Activated CD4-positive, alpha-beta memory T cell treated with anti-CD3 and anti-CD28 coated beads for 36 hours (primary cell): ENCODE measurements at regions not wholly inside any gene's neighbourhood (a gene's known extent, or its start where the extent isn't known, plus 50 kb on each side); places are given as distances from the start of the nearest gene placed in this dataset.

Source experiments
- CTCF ChIA-PET: fragments of 350-600 bp; sonication (Branson Sonifier 250); formaldehyde crosslinking; loops from one replicate; lab custom pipeline; 2021; ENCODE audit warnings: antibody characterized with exemption, inconsistent platforms; lab: Charles Lee
- POLR2A ChIA-PET: fragments of 350-600 bp; sonication (Branson Sonifier 250); formaldehyde crosslinking; loops from one replicate; lab custom pipeline; 2021; ENCODE audit warnings: antibody characterized with exemption; lab: Charles Lee
- DNase-seq: peaks from one replicate; pipeline ENCODE4 v3.0.0-alpha.2; 2020
- H3K27ac Mint-ChIP-seq: one replicate; pipeline ENCODE4 v1.8.0; 2021; ENCODE audit warnings: mixed read lengths
- H3K27me3 Mint-ChIP-seq: one replicate; pipeline ENCODE4 v1.8.0; 2021; ENCODE audit warnings: mixed read lengths
- H3K36me3 Mint-ChIP-seq: one replicate; pipeline ENCODE4 v1.8.0; 2021; ENCODE audit warnings: mixed read lengths
- H3K4me1 Mint-ChIP-seq: one replicate; pipeline ENCODE4 v1.8.0; 2021; ENCODE audit warnings: low read depth, mixed read lengths
- H3K4me3 Mint-ChIP-seq: one replicate; pipeline ENCODE4 v1.8.0; 2021; ENCODE audit warnings: mild to moderate bottlenecking, mixed read lengths
- H3K9me3 Mint-ChIP-seq: one replicate; pipeline ENCODE4 v1.8.0; 2021; ENCODE audit warnings: mixed read lengths
- intact Hi-C: fragments of 100-400 bp; cut with micrococcal nuclease; formaldehyde crosslinking; loops from one replicate; pipeline ENCODE4 v1.15.1; 2023

GRCh38 chr3:150184426-150185071 lies 213.9 kb upstream of the PFN2 start:
- Mint-ChIP-seq H3K4me3 (no peak overlapping the region), H3K36me3 (no peaks in the 10 kb centered on the region), H3K27ac (no peak overlapping the region), H3K4me1 (no peaks in the 10 kb centered on the region), H3K27me3 (peaks cover 3% of the 10 kb centered on the region), H3K9me3 (no peaks in the 10 kb centered on the region)
- intact Hi-C loops = loop anchor here (1.0 kb wide), 2 partner anchors 217 to 248 kb away; no protein-coding TSS in a partner anchor
- no peak for DNase-seq
- CTCF ChIA-PET = interaction anchor here (0.5 to 3.7 kb wide), 24 partner anchors 9 to 690 kb away, joined by 3 to 108 read pairs (median 3); partner anchors contain the start of gene PFN2
- POLR2A ChIA-PET = interaction anchor here (0.5 to 0.6 kb wide), 2 partner anchors 38 to 249 kb away, joined by 3 to 4 read pairs; no protein-coding TSS in a partner anchor

GRCh38 chr3:150183678-150184425 lies 213.2 kb upstream of the PFN2 start:
- peak; percentile 64 for DNase-seq
- Mint-ChIP-seq H3K4me3 (no peak overlapping the region), H3K36me3 (no peaks in the 10 kb centered on the region), H3K27ac (no peak overlapping the region), H3K27me3 (peaks cover 3% of the 10 kb centered on the region), H3K4me1 (no peaks in the 10 kb centered on the region), H3K9me3 (no peaks in the 10 kb centered on the region)
- intact Hi-C loops = loop anchor here (1.0 kb wide), 2 partner anchors 217 to 248 kb away; no protein-coding TSS in a partner anchor
- ChIA-PET CTCF (interaction anchor here (0.5 to 3.7 kb wide), 24 partner anchors 9 to 689 kb away, joined by 3 to 108 read pairs (median 3); partner anchors contain the start of gene PFN2), POLR2A (interaction anchor here (0.5 to 0.6 kb wide), 2 partner anchors 37 to 248 kb away, joined by 3 to 4 read pairs; no protein-coding TSS in a partner anchor)

- intact Hi-C loops = no loop called here
- CTCF ChIA-PET = interaction anchor here (1.2 kb wide), 1 partner anchor 212 kb away, joined by 3 read pairs; no protein-coding TSS in a partner anchor
Observed at GRCh38 chr3:150180334-150180733, 209.6 kb upstream of the PFN2 start.

GRCh38 chr3:150179330-150179729 lies 208.6 kb upstream of the PFN2 start:
- ChIA-PET POLR2A (no interaction called here), CTCF (interaction anchor here (1.2 to 1.8 kb wide), 2 partner anchors 211 to 212 kb away, joined by 3 to 6 read pairs; no protein-coding TSS in a partner anchor)
- Mint-ChIP-seq H3K4me1 (no peaks in the 10 kb centered on the region), H3K4me3 (no peak overlapping the region), H3K36me3 (no peaks in the 10 kb centered on the region), H3K27ac (no peak overlapping the region), H3K27me3 (peaks cover 6% of the 10 kb centered on the region), H3K9me3 (no peaks in the 10 kb centered on the region)
- no peak for DNase-seq
- intact Hi-C loops = no loop called here

More at GRCh38 chr3:150180334-150180733, 209.6 kb upstream of the PFN2 start:
- Mint-ChIP-seq H3K27me3 (peaks cover 1% of the 10 kb centered on the region), H3K36me3 (no peaks in the 10 kb centered on the region), H3K4me3 (no peak overlapping the region), H3K9me3 (no peaks in the 10 kb centered on the region), H3K27ac (no peak overlapping the region), H3K4me1 (no peaks in the 10 kb centered on the region)
- no peak for DNase-seq
- POLR2A ChIA-PET = no interaction called here

- Mint-ChIP-seq H3K4me3 (no peak overlapping the region), H3K9me3 (no peaks in the 10 kb centered on the region), H3K36me3 (no peaks in the 10 kb centered on the region), H3K4me1 (no peaks in the 10 kb centered on the region), H3K27me3 (peaks cover 11% of the 10 kb centered on the region), H3K27ac (no peak overlapping the region)
- DNase-seq = no peak
- intact Hi-C loops = no loop called here
- ChIA-PET POLR2A (no interaction called here), CTCF (interaction anchor here (0.9 to 1.8 kb wide), 2 partner anchors 210 kb away, joined by 4 to 6 read pairs; no protein-coding TSS in a partner anchor)
Observed at GRCh38 chr3:150177673-150178381, 207.1 kb upstream of the PFN2 start.

GRCh38 chr3:150174179-150174578 lies 203.5 kb upstream of the PFN2 start:
- no peak overlapping the region for H3K4me3 Mint-ChIP-seq
- CTCF ChIA-PET = interaction anchor here (0.6 to 1.9 kb wide), 2 partner anchors 129 to 237 kb away, joined by 3 to 4 read pairs; no protein-coding TSS in a partner anchor
- no peaks in the 10 kb centered on the region for H3K36me3 Mint-ChIP-seq
- POLR2A ChIA-PET = no interaction called here
- no peak for DNase-seq
- no peak overlapping the region for H3K27ac Mint-ChIP-seq
- H3K27me3 Mint-ChIP-seq = peaks cover 10% of the 10 kb centered on the region
- H3K9me3 Mint-ChIP-seq = no peaks in the 10 kb centered on the region
- H3K4me1 Mint-ChIP-seq = no peaks in the 10 kb centered on the region
- intact Hi-C loops = no loop called here

- POLR2A ChIA-PET = no interaction called here
- Mint-ChIP-seq H3K4me1 (no peaks in the 10 kb centered on the region), H3K36me3 (no peaks in the 10 kb centered on the region), H3K27ac (no peak overlapping the region), H3K27me3 (peaks cover 10% of the 10 kb centered on the region), H3K9me3 (no peaks in the 10 kb centered on the region), H3K4me3 (no peak overlapping the region)
- intact Hi-C loops = no loop called here
- CTCF ChIA-PET = interaction anchor here (0.9 to 1.9 kb wide), 2 partner anchors 48 to 235 kb away, joined by 3 to 4 read pairs; no protein-coding TSS in a partner anchor
- no peak for DNase-seq
Observed at GRCh38 chr3:150172356-150172755, 201.7 kb upstream of the PFN2 start.

GRCh38 chr3:150170852-150171520 lies 200.3 kb upstream of the PFN2 start:
- Mint-ChIP-seq H3K27ac (no peak overlapping the region), H3K4me3 (no peak overlapping the region), H3K4me1 (no peaks in the 10 kb centered on the region), H3K9me3 (no peaks in the 10 kb centered on the region), H3K27me3 (peaks cover 11% of the 10 kb centered on the region), H3K36me3 (no peaks in the 10 kb centered on the region)
- CTCF ChIA-PET = no interaction called here
- POLR2A ChIA-PET = no interaction called here
- no peak for DNase-seq
- intact Hi-C loops = no loop called here

GRCh38 chr3:150169330-150169940 lies 198.7 kb upstream of the PFN2 start:
- CTCF ChIA-PET = interaction anchor here (1.4 kb wide), 1 partner anchor 15 kb away, joined by 4 read pairs; no protein-coding TSS in a partner anchor
- Mint-ChIP-seq H3K9me3 (no peaks in the 10 kb centered on the region), H3K27ac (no peak overlapping the region), H3K4me3 (no peak overlapping the region), H3K4me1 (no peaks in the 10 kb centered on the region), H3K36me3 (no peaks in the 10 kb centered on the region), H3K27me3 (peaks cover 13% of the 10 kb centered on the region)
- intact Hi-C loops = no loop called here
- POLR2A ChIA-PET = no interaction called here
- no peak for DNase-seq

GRCh38 chr3:150168698-150169097 lies 198.0 kb upstream of the PFN2 start:
- H3K4me1 Mint-ChIP-seq = no peaks in the 10 kb centered on the region
- H3K27me3 Mint-ChIP-seq = peaks cover 9% of the 10 kb centered on the region
- intact Hi-C loops = no loop called here
- no peak overlapping the region for H3K4me3 Mint-ChIP-seq
- no peaks in the 10 kb centered on the region for H3K36me3 Mint-ChIP-seq
- DNase-seq = no peak
- H3K27ac Mint-ChIP-seq = no peak overlapping the region
- POLR2A ChIA-PET = no interaction called here
- CTCF ChIA-PET = interaction anchor here (1.4 kb wide), 1 partner anchor 15 kb away, joined by 4 read pairs; no protein-coding TSS in a partner anchor
- H3K9me3 Mint-ChIP-seq = no peaks in the 10 kb centered on the region
